ENCODE measurements at regions not wholly inside any gene's neighbourhood (a gene's known extent, or its start where the extent isn't known, plus 50 kb on each side); places are given as distances from the start of the nearest gene placed in this dataset.
"Not testable (repeated sequence)": the region's sequence is repeated elsewhere in the genome, so short reads cannot be mapped to it uniquely, and the experiment has no call there.

DNA sequence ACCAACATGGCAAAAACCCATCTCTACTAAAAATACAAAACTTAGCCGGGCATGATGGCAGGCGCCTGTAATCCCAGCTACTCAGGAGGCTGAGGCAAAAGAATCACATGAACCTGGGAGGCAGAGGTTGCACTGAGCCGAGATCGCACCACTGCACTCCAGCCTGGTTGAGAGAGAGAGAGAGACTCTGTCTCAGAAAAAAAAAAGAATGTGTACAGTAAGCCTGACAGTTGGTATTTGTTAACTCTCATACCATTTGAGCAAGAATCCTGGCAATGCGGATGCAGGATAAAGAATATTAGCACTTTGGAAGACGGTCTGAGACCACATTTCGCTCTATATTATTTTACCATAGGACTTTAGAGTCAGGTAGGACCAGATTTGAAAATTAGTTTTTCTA, 140.0 kb upstream of the ZNF648 start:
- TF ChIP-seq, protein P1, sequence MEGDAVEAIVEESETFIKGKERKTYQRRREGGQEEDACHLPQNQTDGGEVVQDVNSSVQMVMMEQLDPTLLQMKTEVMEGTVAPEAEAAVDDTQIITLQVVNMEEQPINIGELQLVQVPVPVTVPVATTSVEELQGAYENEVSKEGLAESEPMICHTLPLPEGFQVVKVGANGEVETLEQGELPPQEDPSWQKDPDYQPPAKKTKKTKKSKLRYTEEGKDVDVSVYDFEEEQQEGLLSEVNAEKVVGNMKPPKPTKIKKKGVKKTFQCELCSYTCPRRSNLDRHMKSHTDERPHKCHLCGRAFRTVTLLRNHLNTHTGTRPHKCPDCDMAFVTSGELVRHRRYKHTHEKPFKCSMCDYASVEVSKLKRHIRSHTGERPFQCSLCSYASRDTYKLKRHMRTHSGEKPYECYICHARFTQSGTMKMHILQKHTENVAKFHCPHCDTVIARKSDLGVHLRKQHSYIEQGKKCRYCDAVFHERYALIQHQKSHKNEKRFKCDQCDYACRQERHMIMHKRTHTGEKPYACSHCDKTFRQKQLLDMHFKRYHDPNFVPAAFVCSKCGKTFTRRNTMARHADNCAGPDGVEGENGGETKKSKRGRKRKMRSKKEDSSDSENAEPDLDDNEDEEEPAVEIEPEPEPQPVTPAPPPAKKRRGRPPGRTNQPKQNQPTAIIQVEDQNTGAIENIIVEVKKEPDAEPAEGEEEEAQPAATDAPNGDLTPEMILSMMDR (IDR thresholded peaks at IDR 0.05): not testable (repeated sequence)
- not testable (repeated sequence) for TF ChIP-seq POLR2A (IDR thresholded peaks at IDR 0.05)
